ENCODE measurements at regions not wholly inside any gene's neighbourhood (a gene's known extent, or its start where the extent isn't known, plus 50 kb on each side); places are given as distances from the start of the nearest gene placed in this dataset.
"Not testable (repeated sequence)": the region's sequence is repeated elsewhere in the genome, so short reads cannot be mapped to it uniquely, and the experiment has no call there.

DNA sequence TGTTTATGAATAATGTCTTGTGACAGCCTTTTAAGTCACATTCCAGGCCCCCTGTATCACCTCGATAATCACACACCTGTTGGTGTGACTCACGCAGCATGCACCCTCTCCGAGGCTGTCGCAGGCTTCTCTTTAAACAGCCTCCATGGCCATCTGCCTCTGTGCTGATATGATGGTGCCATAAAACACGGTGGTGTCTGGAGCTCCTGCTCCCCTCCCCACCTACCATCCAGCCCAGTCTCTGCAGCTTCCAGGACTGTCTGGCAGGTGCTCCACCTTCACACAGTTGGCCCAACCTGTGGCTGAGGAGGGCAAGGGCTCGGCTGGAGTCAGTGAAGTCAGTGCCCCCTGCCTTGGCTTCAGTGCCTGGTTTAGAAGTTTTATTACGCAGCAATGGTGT is 173.8 kb upstream of the RPL34 start:
- FAIRE-seq (no peak), ATAC-seq (peak in 1 of 4 donors; percentile 25)

DNA sequence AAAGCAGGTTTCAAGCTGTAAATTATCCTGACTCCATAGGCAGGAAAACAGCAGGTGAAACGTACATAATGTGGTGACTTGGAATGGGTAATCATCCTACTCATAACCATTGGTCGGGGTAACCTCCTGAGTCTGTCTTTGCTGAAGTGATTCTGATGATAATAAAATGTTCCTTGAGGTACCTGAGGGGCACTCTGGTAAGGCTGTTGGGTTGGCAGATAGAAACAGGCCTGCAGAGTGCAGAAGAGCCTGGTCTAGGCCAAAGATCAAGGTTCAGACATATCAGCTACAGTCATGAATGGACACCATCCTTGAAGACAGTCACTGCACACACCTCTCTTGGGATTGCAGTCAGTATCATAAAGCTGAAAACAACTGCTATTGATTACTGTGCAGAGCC is 174.7 kb upstream of the RPL34 start:
- no peaks in the 10 kb centered on the region for H3K36me3 ChIP-seq
- TF ChIP-seq, protein P1, sequence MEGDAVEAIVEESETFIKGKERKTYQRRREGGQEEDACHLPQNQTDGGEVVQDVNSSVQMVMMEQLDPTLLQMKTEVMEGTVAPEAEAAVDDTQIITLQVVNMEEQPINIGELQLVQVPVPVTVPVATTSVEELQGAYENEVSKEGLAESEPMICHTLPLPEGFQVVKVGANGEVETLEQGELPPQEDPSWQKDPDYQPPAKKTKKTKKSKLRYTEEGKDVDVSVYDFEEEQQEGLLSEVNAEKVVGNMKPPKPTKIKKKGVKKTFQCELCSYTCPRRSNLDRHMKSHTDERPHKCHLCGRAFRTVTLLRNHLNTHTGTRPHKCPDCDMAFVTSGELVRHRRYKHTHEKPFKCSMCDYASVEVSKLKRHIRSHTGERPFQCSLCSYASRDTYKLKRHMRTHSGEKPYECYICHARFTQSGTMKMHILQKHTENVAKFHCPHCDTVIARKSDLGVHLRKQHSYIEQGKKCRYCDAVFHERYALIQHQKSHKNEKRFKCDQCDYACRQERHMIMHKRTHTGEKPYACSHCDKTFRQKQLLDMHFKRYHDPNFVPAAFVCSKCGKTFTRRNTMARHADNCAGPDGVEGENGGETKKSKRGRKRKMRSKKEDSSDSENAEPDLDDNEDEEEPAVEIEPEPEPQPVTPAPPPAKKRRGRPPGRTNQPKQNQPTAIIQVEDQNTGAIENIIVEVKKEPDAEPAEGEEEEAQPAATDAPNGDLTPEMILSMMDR (IDR thresholded peaks at IDR 0.05): no peak
- intact Hi-C loops (cut with DNase I): no loop called here
- no peaks in the 10 kb centered on the region for H3K4me1 ChIP-seq
- FAIRE-seq (no peak), ATAC-seq (no peak), DNase-seq (no peak)
- H3K27ac ChIP-seq: no peak overlapping the region
- no peaks in the 10 kb centered on the region for H3K27me3 ChIP-seq
- WGBS, 2 donors: 68 to 75% methylated on average over 2 of the region's 2 CpGs
- H3K9me3 ChIP-seq: no peaks in the 10 kb centered on the region
- H3K4me3 ChIP-seq: no peak overlapping the region

More for the DNA sequence above, 173.8 kb upstream of the RPL34 start:
- TF ChIP-seq, protein P1 (IDR thresholded peaks at IDR 0.05): no peak
- intact Hi-C loops (cut with DNase I): no loop called here
- no peak overlapping the region for H3K4me3 ChIP-seq
- no peak overlapping the region for H3K27ac ChIP-seq
- 43 to 45% methylated on average over 7 of the region's 7 CpGs for WGBS, 2 donors
- H3K9me3 ChIP-seq: no peaks in the 10 kb centered on the region
- no peaks in the 10 kb centered on the region for H3K4me1 ChIP-seq
- H3K27me3 ChIP-seq: no peaks in the 10 kb centered on the region
- DNase-seq: no peak
- H3K36me3 ChIP-seq: no peaks in the 10 kb centered on the region

DNA sequence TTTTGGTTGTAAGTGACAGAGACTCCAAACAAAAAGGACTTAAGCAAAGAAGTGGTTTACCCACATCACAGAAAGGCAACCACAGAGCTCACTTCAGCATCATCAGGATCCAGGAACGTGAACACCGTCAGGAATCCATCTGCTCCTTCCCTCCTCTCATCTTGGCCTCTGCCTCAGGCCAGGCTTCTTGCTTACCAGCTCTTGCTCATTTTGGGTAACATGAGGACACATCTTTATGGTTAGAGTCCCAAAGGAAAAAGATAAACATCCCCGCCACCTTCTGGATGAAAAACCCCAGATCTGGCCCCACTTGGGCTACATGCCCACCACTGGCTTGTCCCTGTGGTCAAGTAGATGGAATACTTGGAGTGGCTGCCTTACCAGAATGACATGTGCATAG is 176.8 kb upstream of the RPL34 start:
- ATAC-seq: no peak
- TF ChIP-seq, protein P1 (IDR thresholded peaks at IDR 0.05): no peak

DNA sequence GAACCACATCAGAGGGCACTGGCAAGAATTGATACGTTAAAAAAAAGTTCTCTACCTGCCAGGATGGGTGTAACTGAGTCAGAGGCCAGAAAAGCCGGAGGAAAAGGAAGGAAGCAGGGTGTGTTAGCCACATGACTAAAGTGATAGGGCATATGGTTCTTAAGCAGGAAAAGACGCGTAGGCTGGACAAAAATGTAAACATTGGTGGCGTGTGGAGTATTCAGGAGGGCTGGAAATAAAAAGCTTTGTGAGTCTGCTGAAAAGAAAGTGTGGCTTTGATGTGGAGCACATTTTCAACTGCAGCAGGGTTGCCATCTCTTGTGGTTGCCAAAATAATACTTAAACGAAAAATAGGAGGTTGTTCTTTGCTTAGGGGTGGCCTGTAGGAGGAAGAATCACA is 186.5 kb upstream of the RPL34 start:
- H3K36me3 ChIP-seq: no peaks in the 10 kb centered on the region
- no peaks in the 10 kb centered on the region for H3K9me3 ChIP-seq
- TF ChIP-seq, protein P1 (IDR thresholded peaks at IDR 0.05): no peak
- H3K27me3 ChIP-seq: no peaks in the 10 kb centered on the region
- ATAC-seq (no peak), DNase-seq (no peak), FAIRE-seq (no peak)
- 33 to 42% methylated on average over 6 of the region's 6 CpGs for WGBS, 2 donors
- no peak overlapping the region for H3K4me3 ChIP-seq
- H3K4me1 ChIP-seq: no peaks in the 10 kb centered on the region
- intact Hi-C loops (cut with DNase I): no loop called here
- H3K27ac ChIP-seq: no peak overlapping the region

More for the DNA sequence above, 176.8 kb upstream of the RPL34 start:
- no peak for DNase-seq
- Histone ChIP-seq H3K27me3 (no peaks in the 10 kb centered on the region), H3K4me3 (no peak overlapping the region), H3K36me3 (no peaks in the 10 kb centered on the region), H3K9me3 (no peaks in the 10 kb centered on the region), H3K27ac (no peak overlapping the region), H3K4me1 (no peaks in the 10 kb centered on the region)
- WGBS, 2 donors: 82 to 88% methylated on average over 3 of the region's 3 CpGs
- no peak for FAIRE-seq
- intact Hi-C loops (cut with DNase I): no loop called here

DNA sequence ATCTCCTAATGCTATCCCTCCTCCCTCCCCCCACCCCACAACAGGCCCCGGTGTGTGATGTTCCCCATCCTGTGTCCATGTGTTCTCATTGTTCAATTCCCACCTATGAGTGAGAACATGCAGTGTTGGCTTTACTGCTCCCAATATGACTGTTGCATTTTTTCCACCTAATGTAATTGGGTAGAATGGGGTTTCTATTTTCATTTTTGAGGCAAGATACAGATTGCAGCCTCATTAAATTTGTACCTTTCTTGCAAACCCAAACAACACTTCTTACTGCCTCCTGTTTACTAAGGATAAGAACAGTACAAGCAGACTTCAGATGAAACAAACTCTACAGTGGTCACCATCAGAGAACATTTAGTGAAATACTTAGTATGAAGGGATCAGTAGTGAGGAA is 187.0 kb upstream of the RPL34 start:
- 85 to 91% methylated on average over 1 of the region's 1 CpG for whole genome bisulfite sequencing, 2 donors
- H3K27ac ChIP-seq; ATAC-seq; H3K27me3 ChIP-seq; H3K4me1 ChIP-seq; intact Hi-C loops (cut with DNase I); H3K9me3 ChIP-seq; DNase-seq; H3K36me3 ChIP-seq; FAIRE-seq; H3K4me3 ChIP-seq: not testable (repeated sequence)

DNA sequence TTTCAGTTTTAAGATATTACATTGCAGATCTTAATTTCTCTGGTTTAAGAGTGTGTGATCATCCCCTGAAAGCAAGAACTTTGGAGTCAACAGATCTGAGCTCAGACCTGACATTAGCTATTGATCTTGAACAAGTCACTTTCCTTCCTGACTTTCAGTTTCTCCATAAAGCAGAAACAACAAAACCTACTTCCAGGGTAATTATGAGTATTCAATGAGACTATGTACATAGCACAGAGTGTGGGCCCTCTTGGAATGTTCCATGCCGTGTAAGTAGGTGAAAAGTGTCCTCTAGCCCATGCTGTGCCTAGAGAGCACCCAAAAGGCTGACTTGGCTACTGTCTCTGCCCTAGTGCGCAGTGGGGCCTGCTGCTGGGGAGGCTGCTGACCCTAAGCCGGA is 188.0 kb upstream of the RPL34 start:
- ATAC-seq (no peak), FAIRE-seq (no peak), DNase-seq (no peak)
- Histone ChIP-seq H3K9me3 (no peaks in the 10 kb centered on the region), H3K27me3 (no peaks in the 10 kb centered on the region), H3K36me3 (no peaks in the 10 kb centered on the region), H3K4me3 (no peak overlapping the region), H3K4me1 (no peaks in the 10 kb centered on the region), H3K27ac (no peak overlapping the region)
- WGBS, 2 donors: 67 to 70% methylated on average over 3 of the region's 3 CpGs
- intact Hi-C loops (cut with DNase I): no loop called here
- TF ChIP-seq, protein P1 (IDR thresholded peaks at IDR 0.05): no peak
